Right atrium auricular region (tissue), 2 donors: ENCODE measurements at regions not wholly inside any gene's neighbourhood (a gene's known extent, or its start where the extent isn't known, plus 50 kb on each side); places are given as distances from the start of the nearest gene placed in this dataset.

ENCODE experiments used
- DNase-seq: peaks from one replicate; pipeline ENCODE4 v3.0.0-alpha.2; 2019; ENCODE audit warnings: low spot score
- H3K27ac ChIP-seq, 2 donors: fragments of 200-600 bp; sonication (generic); 1 replicate in 1 of 2; 2 replicates in 1 of 2; pipeline ENCODE4 v1.5.1; 2016 to 2019
- H3K27me3 ChIP-seq, 2 donors: fragments of 200-600 bp; sonication (generic); one replicate each; pipeline versions ENCODE4 v1.5.1 to v1.6.0; 2017 to 2019
- H3K36me3 ChIP-seq: fragments of 200-600 bp; sonication (generic); one replicate; pipeline ENCODE4 v1.5.1; 2016
- H3K4me1 ChIP-seq, 2 donors: fragments of 200-600 bp; sonication (generic); one replicate each; pipeline versions ENCODE4 v1.5.1 to v1.6.0; 2017 to 2019
- H3K4me3 ChIP-seq, 2 donors: fragments of 200-600 bp; sonication (generic); 1 replicate in 1 of 2; 2 replicates in 1 of 2; pipeline ENCODE4 v1.5.1; 2017 to 2019; ENCODE audit warnings: mild to moderate bottlenecking in 1 of 2, moderate library complexity in 1 of 2
- H3K9me3 ChIP-seq, 2 donors: fragments of 200-600 bp; sonication (generic); one replicate each; pipeline ENCODE4 v1.5.1; 2019
- CTCF ChIP-seq, 2 donors: fragments of 200-600 bp; sonication (generic); IDR thresholded peaks; one replicate each; pipeline ENCODE4 v1.5.1; 2019; ENCODE audit warnings: antibody characterized with exemption in 2 of 2

- no peak for TF ChIP-seq CTCF (IDR thresholded peaks at IDR 0.05)
- H3K4me3 ChIP-seq: no peak overlapping the region
- DNase-seq: no peak
- no peak overlapping the region for H3K27ac ChIP-seq
- no peaks in the 10 kb centered on the region for H3K36me3 ChIP-seq
- H3K4me1 ChIP-seq: no peaks in the 10 kb centered on the region
- no peaks in the 10 kb centered on the region for H3K27me3 ChIP-seq
- H3K9me3 ChIP-seq: no peaks in the 10 kb centered on the region
Observed at GRCh38 chr2:76197428-76197827, 486.7 kb upstream of the GCFC2 start.

DNA sequence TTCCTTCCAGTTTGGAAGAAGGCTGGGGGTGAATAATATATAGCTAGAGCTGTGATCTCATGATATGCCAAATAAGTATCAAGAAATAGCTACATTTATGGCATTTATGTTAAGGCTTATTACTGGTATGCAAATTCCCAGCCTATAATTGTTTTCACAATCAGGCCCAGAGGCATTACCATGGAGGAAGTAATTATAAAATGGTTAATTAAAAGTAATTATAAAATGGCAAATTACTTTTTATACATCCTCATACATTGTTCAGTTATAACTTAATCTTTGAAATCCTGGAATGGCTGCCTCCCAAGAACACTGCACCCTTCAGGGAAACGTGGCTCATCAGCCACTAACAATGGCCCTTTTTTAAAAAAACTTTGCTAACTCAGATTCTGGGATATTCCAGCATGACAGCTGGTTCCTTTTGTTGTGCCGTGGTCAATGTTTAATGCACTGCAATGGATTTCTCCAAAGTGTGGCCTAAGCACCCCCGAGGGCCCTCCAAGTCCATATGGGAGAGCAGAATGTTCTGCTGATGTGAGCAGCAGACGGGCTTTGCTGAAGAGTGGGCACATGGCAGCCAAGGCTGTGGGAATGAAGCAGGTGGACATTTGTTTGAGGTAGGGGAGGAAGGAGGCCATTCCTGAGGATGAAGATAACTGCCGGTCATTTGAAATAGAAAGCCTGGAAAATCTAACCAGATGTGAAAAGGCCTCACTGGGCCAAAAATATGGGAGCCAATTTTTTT lies 483.5 kb upstream of the GCFC2 start:
- Histone ChIP-seq H3K27ac (no peak overlapping the region), H3K9me3 (no peaks in the 10 kb centered on the region), H3K27me3 (no peaks in the 10 kb centered on the region), H3K36me3 (no peaks in the 10 kb centered on the region), H3K4me1 (no peaks in the 10 kb centered on the region), H3K4me3 (no peak overlapping the region)
- no peak for DNase-seq
- TF ChIP-seq CTCF (IDR thresholded peaks at IDR 0.05): no peak

DNA sequence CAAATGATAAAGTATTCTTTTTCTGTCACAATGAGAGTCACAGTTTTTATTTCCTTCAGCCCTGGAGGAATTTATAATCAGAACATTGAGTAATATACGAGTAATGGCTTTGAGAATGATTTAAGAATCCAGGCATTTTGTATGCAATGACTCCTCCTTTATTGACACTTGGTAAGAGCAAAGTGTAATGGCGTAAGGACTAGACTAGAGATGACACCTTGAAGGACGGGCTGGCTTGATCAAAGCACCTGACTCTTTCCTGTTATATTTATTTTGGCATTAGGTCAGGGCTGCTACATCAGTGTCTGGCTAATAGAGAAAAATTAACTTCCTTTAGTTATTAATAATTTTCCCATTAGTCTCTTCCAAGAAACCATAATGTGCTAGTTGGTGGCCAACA lies 482.4 kb upstream of the GCFC2 start:
- Histone ChIP-seq H3K27ac (no peak overlapping the region), H3K27me3 (no peaks in the 10 kb centered on the region), H3K4me3 (no peak overlapping the region), H3K4me1 (no peaks in the 10 kb centered on the region), H3K36me3 (no peaks in the 10 kb centered on the region), H3K9me3 (no peaks in the 10 kb centered on the region)
- TF ChIP-seq CTCF (IDR thresholded peaks at IDR 0.05): no peak
- DNase-seq: no peak

DNA sequence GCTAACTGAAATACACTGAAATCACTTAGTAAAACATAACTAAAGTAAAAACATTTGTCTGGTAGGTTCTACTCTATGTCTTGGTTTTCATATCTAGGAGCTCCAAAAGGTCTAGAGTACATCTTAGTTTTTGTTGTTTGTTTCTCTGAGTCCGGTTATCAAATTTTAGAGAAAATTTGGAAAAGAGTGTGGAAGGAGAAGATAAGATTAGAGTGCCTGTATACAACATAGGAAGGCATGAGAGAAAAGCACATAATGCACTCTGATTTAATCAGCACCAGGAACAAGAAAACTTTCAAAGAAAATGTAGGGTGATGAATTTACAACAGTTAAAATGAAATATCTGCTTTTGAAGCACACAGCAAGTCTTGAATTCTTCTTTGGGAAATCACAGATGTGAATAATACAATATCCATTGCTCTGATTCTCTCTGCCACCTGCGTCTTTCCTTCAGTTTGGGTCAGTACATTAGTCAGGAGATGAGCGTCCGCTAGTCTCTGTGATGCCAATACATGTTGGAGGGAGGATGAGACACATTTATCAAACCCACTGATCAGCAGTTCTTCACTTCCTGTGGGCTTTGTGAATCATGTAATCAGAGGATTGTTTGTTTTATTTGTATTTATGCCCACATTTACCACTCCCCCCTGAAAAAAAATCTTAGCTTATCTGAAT lies 477.8 kb upstream of the GCFC2 start:
- no peaks in the 10 kb centered on the region for H3K4me1 ChIP-seq
- no peak overlapping the region for H3K27ac ChIP-seq
- no peak for DNase-seq
- TF ChIP-seq CTCF (IDR thresholded peaks at IDR 0.05): no peak
- H3K4me3 ChIP-seq: no peak overlapping the region
- no peaks in the 10 kb centered on the region for H3K27me3 ChIP-seq
- no peaks in the 10 kb centered on the region for H3K9me3 ChIP-seq
- no peaks in the 10 kb centered on the region for H3K36me3 ChIP-seq

DNA sequence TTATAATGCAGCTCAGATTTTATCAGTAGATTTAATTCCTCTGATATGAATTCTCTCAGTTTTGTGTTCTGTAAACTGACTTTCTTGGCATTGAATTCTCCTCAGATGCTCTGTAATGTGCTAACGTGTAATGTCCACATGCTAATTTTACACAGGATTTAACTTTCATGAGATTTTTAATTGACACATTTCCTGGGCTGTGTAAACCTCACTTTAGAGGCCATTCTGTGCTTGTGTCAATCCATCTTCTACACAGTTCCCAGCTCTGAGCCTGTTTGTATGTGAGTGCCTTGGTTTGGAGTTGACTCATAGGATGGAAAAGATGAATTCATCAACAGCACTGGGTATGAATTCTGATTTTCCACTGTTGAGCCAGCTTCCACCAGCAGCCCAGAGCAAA lies 476.7 kb upstream of the GCFC2 start:
- H3K27ac ChIP-seq: no peak overlapping the region
- H3K4me3 ChIP-seq: no peak overlapping the region
- no peaks in the 10 kb centered on the region for H3K27me3 ChIP-seq
- TF ChIP-seq CTCF (IDR thresholded peaks at IDR 0.05): no peak
- H3K36me3 ChIP-seq: no peaks in the 10 kb centered on the region
- no peaks in the 10 kb centered on the region for H3K4me1 ChIP-seq
- H3K9me3 ChIP-seq: no peaks in the 10 kb centered on the region
- no peak for DNase-seq
